ENCODE measurements at regions not wholly inside any gene's neighbourhood (a gene's known extent, or its start where the extent isn't known, plus 50 kb on each side); places are given as distances from the start of the nearest gene placed in this dataset.

- no peak overlapping the region for H3K27ac ChIP-seq
- no peak for TF ChIP-seq CTCF (IDR thresholded peaks at IDR 0.05)
- H3K4me1 ChIP-seq (ENCODE audit: control insufficient read depth in 1 of 2, low read depth in 2 of 2): peaks cover 7 to 32% of the 10 kb centered on the region in 2 donors
- H3K36me3 ChIP-seq: no peaks in the 10 kb centered on the region
- no peaks in the 10 kb centered on the region for H3K9me3 ChIP-seq
- H3K27me3 ChIP-seq (replicated peaks; ENCODE audit: insufficient read depth): no peaks in the 10 kb centered on the region
- no peak for ATAC-seq (ENCODE audit: insufficient number of reproducible peaks, low FRiP score, low read depth)
- no peak overlapping the region for H3K4me3 ChIP-seq
- DNase-seq (ENCODE audit: low spot score): no peak
Measured at GRCh38 chr4:138400543-138400942, 158.4 kb upstream of the SLC7A11 start.

- Histone ChIP-seq H3K4me1 (ENCODE audit: control insufficient read depth in 1 of 2, low read depth in 2 of 2) (peaks cover 6 to 32% of the 10 kb centered on the region in 2 donors), H3K4me3 (no peak overlapping the region), H3K27me3 (replicated peaks; ENCODE audit: insufficient read depth) (no peaks in the 10 kb centered on the region), H3K9me3 (no peaks in the 10 kb centered on the region), H3K36me3 (no peaks in the 10 kb centered on the region), H3K27ac (no peak overlapping the region)
- TF ChIP-seq CTCF (IDR thresholded peaks at IDR 0.05): no peak
- ATAC-seq (ENCODE audit: insufficient number of reproducible peaks, low FRiP score, low read depth): no peak
- no peak for DNase-seq (ENCODE audit: low spot score)
Measured at GRCh38 chr4:138400066-138400465, 157.9 kb upstream of the SLC7A11 start.

- DNase-seq (ENCODE audit: low spot score): no peak
- H3K36me3 ChIP-seq: no peaks in the 10 kb centered on the region
- no peak overlapping the region for H3K4me3 ChIP-seq
- H3K9me3 ChIP-seq: no peaks in the 10 kb centered on the region
- no peak for ATAC-seq (ENCODE audit: insufficient number of reproducible peaks, low FRiP score, low read depth)
- no peak overlapping the region for H3K27ac ChIP-seq
- H3K4me1 ChIP-seq (ENCODE audit: control insufficient read depth in 1 of 2, low read depth in 2 of 2): peaks cover 6 to 32% of the 10 kb centered on the region in 2 donors
- no peaks in the 10 kb centered on the region for H3K27me3 ChIP-seq (replicated peaks; ENCODE audit: insufficient read depth)
- TF ChIP-seq CTCF (IDR thresholded peaks at IDR 0.05): no peak
Measured at GRCh38 chr4:138399081-138399480, 156.9 kb upstream of the SLC7A11 start.

- no peaks in the 10 kb centered on the region for H3K9me3 ChIP-seq
- no peak overlapping the region for H3K4me3 ChIP-seq
- H3K4me1 ChIP-seq (ENCODE audit: control insufficient read depth in 1 of 2, low read depth in 2 of 2): peaks cover 6 to 32% of the 10 kb centered on the region in 2 donors
- no peak overlapping the region for H3K27ac ChIP-seq
- H3K36me3 ChIP-seq: no peaks in the 10 kb centered on the region
- no peak for TF ChIP-seq CTCF (IDR thresholded peaks at IDR 0.05)
- no peak for ATAC-seq (ENCODE audit: insufficient number of reproducible peaks, low FRiP score, low read depth)
- no peak for DNase-seq (ENCODE audit: low spot score)
- no peaks in the 10 kb centered on the region for H3K27me3 ChIP-seq (replicated peaks; ENCODE audit: insufficient read depth)
Measured at GRCh38 chr4:138398322-138398721, 156.2 kb upstream of the SLC7A11 start.

GRCh38 chr4:138393886-138394610, 151.9 kb upstream of the SLC7A11 start:
- H3K36me3 ChIP-seq: no peaks in the 10 kb centered on the region
- no peak overlapping the region for H3K27ac ChIP-seq
- no peaks in the 10 kb centered on the region for H3K9me3 ChIP-seq
- no peak overlapping the region for H3K4me3 ChIP-seq
- no peak for TF ChIP-seq CTCF (IDR thresholded peaks at IDR 0.05)
- no peaks in the 10 kb centered on the region for H3K27me3 ChIP-seq (replicated peaks; ENCODE audit: insufficient read depth)
- ATAC-seq (ENCODE audit: insufficient number of reproducible peaks, low FRiP score, low read depth) (no peak), DNase-seq (ENCODE audit: low spot score) (no peak)
- H3K4me1 ChIP-seq (ENCODE audit: control insufficient read depth in 1 of 2, low read depth in 2 of 2): peaks cover 0 to 9% of the 10 kb centered on the region in 2 donors
